DND-41 (cell line): ENCODE measurements at regions not wholly inside any gene's neighbourhood (a gene's known extent, or its start where the extent isn't known, plus 50 kb on each side); places are given as distances from the start of the nearest gene placed in this dataset.

ENCODE experiments used
- ATAC-seq: fragments of 200-7000 bp; cut with Tn5 transposase; 3 replicates; pipeline ENCODE4 v1.9.1; 2021; ENCODE audit warnings: low read depth; ENCODE audit not compliant: insufficient read depth
- DNase-seq: peaks from one replicate; pipeline ENCODE4 v3.0.0-alpha.2; 2020
- H2AFZ ChIP-seq: 2 replicates; pipeline ENCODE4 v1.6.0; 2012; ENCODE audit warnings: low read depth, low read length
- H3K27ac ChIP-seq: 2 replicates; pipeline ENCODE4 v1.5.1; 2012; ENCODE audit warnings: low read length, inconsistent platforms
- H3K27me3 ChIP-seq: fragments of 200-600 bp; sonication (generic); 2 replicates; pipeline ENCODE4 v1.6.0; 2012; ENCODE audit warnings: low read length, mild to moderate bottlenecking, inconsistent platforms; ENCODE audit not compliant: insufficient read depth, poor library complexity
- H3K36me3 ChIP-seq: 2 replicates; pipeline ENCODE4 v1.5.1; 2012; ENCODE audit warnings: low read length, inconsistent platforms; ENCODE audit not compliant: insufficient read depth
- H3K4me1 ChIP-seq: 2 replicates; pipeline ENCODE4 v1.5.1; 2012; ENCODE audit warnings: mild to moderate bottlenecking, low read length; ENCODE audit not compliant: insufficient read depth
- H3K4me2 ChIP-seq: 2 replicates; pipeline ENCODE4 v1.6.0; 2012; ENCODE audit warnings: mild to moderate bottlenecking, moderate library complexity, low read length, inconsistent platforms; ENCODE audit not compliant: insufficient read depth
- H3K4me3 ChIP-seq, 2 experiments: fragments of 200-600 bp in 1 of 2; shearing (Covaris generic) in 1 of 2; 2 replicates each; pipeline ENCODE4 v1.5.1; 2012 to 2016; ENCODE audit warnings: inconsistent platforms in 2 of 2, low read length in 2 of 2, mild to moderate bottlenecking in 2 of 2, low read depth in 1 of 2, moderate library complexity in 1 of 2
- H3K79me2 ChIP-seq: 2 replicates; pipeline ENCODE4 v1.6.0; 2012; ENCODE audit warnings: low read length, inconsistent platforms; ENCODE audit not compliant: insufficient read depth
- H3K9ac ChIP-seq: 2 replicates; pipeline ENCODE4 v1.6.0; 2012; ENCODE audit warnings: low read depth, mild to moderate bottlenecking, inconsistent platforms, low read length, moderate library complexity
- H3K9me3 ChIP-seq: 2 replicates; pipeline ENCODE4 v1.5.1; 2012; ENCODE audit warnings: low read length, moderate library complexity, mild to moderate bottlenecking, inconsistent platforms; ENCODE audit not compliant: insufficient read depth, severe bottlenecking
- H4K20me1 ChIP-seq: 2 replicates; pipeline ENCODE4 v1.6.0; 2012; ENCODE audit warnings: low read length; ENCODE audit not compliant: insufficient read depth
- CTCF ChIP-seq: IDR thresholded peaks from 2 replicates; pipeline ENCODE4 v1.5.1; 2012; ENCODE audit warnings: borderline replicate concordance, low read length, moderate library complexity, mild to moderate bottlenecking; ENCODE audit not compliant: poor library complexity, severe bottlenecking; ENCODE audit errors: extremely low read depth
- EZH2 ChIP-seq: IDR thresholded peaks from 3 replicates; pipeline ENCODE4 v1.6.1; 2012; ENCODE audit warnings: borderline replicate concordance, low read depth, mild to moderate bottlenecking, moderate library complexity, low read length, inconsistent platforms; ENCODE audit not compliant: severe bottlenecking

GRCh38 chr18:10193444-10193843 lies 261.0 kb upstream of the APCDD1 start:
- Histone ChIP-seq H3K9ac (no peak overlapping the region), H3K36me3 (no peaks in the 10 kb centered on the region), H3K27me3 (no peaks in the 10 kb centered on the region), H3K79me2 (no peaks in the 10 kb centered on the region), H3K4me1 (no peaks in the 10 kb centered on the region), H4K20me1 (no peaks in the 10 kb centered on the region), H3K4me2 (no peak overlapping the region), H2AFZ (no peak overlapping the region), H3K9me3 (no peaks in the 10 kb centered on the region), H3K4me3 (no peak overlapping the region), H3K27ac (no peak overlapping the region)
- no peak for TF ChIP-seq EZH2
- TF ChIP-seq CTCF, result no peak
- no peak for ATAC-seq
- DNase-seq, result no peak

- Histone ChIP-seq H3K36me3 (no peaks in the 10 kb centered on the region), H2AFZ (no peak overlapping the region), H3K4me3 (no peak overlapping the region), H3K79me2 (no peaks in the 10 kb centered on the region), H3K4me1 (no peaks in the 10 kb centered on the region), H3K9me3 (no peaks in the 10 kb centered on the region), H3K4me2 (no peak overlapping the region), H3K27ac (no peak overlapping the region), H4K20me1 (no peaks in the 10 kb centered on the region), H3K9ac (no peak overlapping the region), H3K27me3 (no peaks in the 10 kb centered on the region)
- TF ChIP-seq EZH2 (no peak), CTCF (peak; percentile 2)
- ATAC-seq (no peak), DNase-seq (no peak)
Measured at GRCh38 chr18:10194592-10194991, 259.8 kb upstream of the APCDD1 start.

GRCh38 chr18:10195529-10195928 lies 258.9 kb upstream of the APCDD1 start:
- no peak overlapping the region for H2AFZ ChIP-seq
- DNase-seq, result no peak
- TF ChIP-seq EZH2, result no peak
- TF ChIP-seq CTCF, result no peak
- ATAC-seq, result no peak
- H3K79me2 ChIP-seq, result no peaks in the 10 kb centered on the region
- H3K27me3 ChIP-seq, result no peaks in the 10 kb centered on the region
- H3K4me2 ChIP-seq, result no peak overlapping the region
- H3K36me3 ChIP-seq, result no peaks in the 10 kb centered on the region
- H3K4me3 ChIP-seq, result no peak overlapping the region
- no peaks in the 10 kb centered on the region for H3K9me3 ChIP-seq
- H3K4me1 ChIP-seq, result no peaks in the 10 kb centered on the region
- no peak overlapping the region for H3K27ac ChIP-seq
- no peaks in the 10 kb centered on the region for H4K20me1 ChIP-seq
- H3K9ac ChIP-seq, result no peak overlapping the region

GRCh38 chr18:10197097-10197496 lies 257.3 kb upstream of the APCDD1 start:
- no peak for ATAC-seq
- H3K4me2 ChIP-seq, result no peak overlapping the region
- no peaks in the 10 kb centered on the region for H3K4me1 ChIP-seq
- H4K20me1 ChIP-seq, result no peaks in the 10 kb centered on the region
- no peak overlapping the region for H3K4me3 ChIP-seq
- no peaks in the 10 kb centered on the region for H3K27me3 ChIP-seq
- no peaks in the 10 kb centered on the region for H3K79me2 ChIP-seq
- TF ChIP-seq CTCF (no peak), EZH2 (no peak)
- no peak overlapping the region for H3K27ac ChIP-seq
- no peak for DNase-seq
- H3K9me3 ChIP-seq, result no peaks in the 10 kb centered on the region
- H3K36me3 ChIP-seq, result no peaks in the 10 kb centered on the region
- no peak overlapping the region for H3K9ac ChIP-seq
- H2AFZ ChIP-seq, result no peak overlapping the region
